GM23248 (cell line): ENCODE measurements at regions not wholly inside any gene's neighbourhood (a gene's known extent, or its start where the extent isn't known, plus 50 kb on each side); places are given as distances from the start of the nearest gene placed in this dataset.

Source experiments
- EZH2 ChIP-seq: fragments of 200-600 bp; sonication (generic); IDR thresholded peaks from 2 replicates; pipeline ENCODE4 v1.6.1; 2018; ENCODE audit warnings: antibody characterized with exemption, mild to moderate bottlenecking; ENCODE audit not compliant: insufficient read depth, poor library complexity, severe bottlenecking
- EZH2phosphoT487 ChIP-seq: fragments of 200-600 bp; sonication (generic); IDR thresholded peaks from 2 replicates; pipeline ENCODE4 v1.6.1; 2018; ENCODE audit warnings: antibody characterized with exemption, moderate library complexity, mild to moderate bottlenecking, low read depth; ENCODE audit not compliant: insufficient read depth

GRCh38 chr10:117664288-117664687, 121.7 kb downstream of the EMX2 start:
- TF ChIP-seq EZH2phosphoT487 (no peak), EZH2 (no peak)
